ENCODE measurements at regions not wholly inside any gene's neighbourhood (a gene's known extent, or its start where the extent isn't known, plus 50 kb on each side); places are given as distances from the start of the nearest gene placed in this dataset.
"Not testable (repeated sequence)": the region's sequence is repeated elsewhere in the genome, so short reads cannot be mapped to it uniquely, and the experiment has no call there.

DNA sequence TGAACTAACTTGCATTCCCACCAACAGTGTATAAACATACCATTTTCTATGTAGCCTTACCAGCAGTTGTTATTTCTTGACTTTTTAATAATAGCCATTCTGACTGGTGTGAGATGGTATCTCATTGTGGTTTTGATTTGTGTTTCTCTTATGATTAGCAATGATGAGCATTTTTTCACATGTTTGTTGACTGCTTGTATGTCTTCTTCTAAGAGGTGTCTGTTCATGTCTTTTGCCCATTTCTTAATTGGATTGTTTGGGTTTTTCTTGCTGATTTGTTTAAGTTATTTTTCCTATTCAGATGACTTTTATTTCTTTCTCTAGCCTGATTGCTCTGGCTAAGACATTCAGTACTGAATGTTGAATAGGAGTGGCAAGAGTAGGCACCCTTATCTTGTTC is 230.3 kb downstream of the DAD1 start:
- H3K4me3 ChIP-seq (ENCODE audit: control extremely low read depth in 1 of 5, extremely low read depth in 1 of 5, insufficient read depth in 1 of 5, low read depth in 2 of 5, low read length in 4 of 5): no peak overlapping the region
- no peak overlapping the region for H3K4me3 Mint-ChIP-seq
- peaks cover 30% of the 10 kb centered on the region for H3K27me3 Mint-ChIP-seq
- no peak overlapping the region for H3K27ac ChIP-seq (ENCODE audit: low read length in 2 of 2)
- POLR2A ChIA-PET: no interaction called here
- no peak overlapping the region for H3K27ac Mint-ChIP-seq
- TF ChIP-seq, protein P1, sequence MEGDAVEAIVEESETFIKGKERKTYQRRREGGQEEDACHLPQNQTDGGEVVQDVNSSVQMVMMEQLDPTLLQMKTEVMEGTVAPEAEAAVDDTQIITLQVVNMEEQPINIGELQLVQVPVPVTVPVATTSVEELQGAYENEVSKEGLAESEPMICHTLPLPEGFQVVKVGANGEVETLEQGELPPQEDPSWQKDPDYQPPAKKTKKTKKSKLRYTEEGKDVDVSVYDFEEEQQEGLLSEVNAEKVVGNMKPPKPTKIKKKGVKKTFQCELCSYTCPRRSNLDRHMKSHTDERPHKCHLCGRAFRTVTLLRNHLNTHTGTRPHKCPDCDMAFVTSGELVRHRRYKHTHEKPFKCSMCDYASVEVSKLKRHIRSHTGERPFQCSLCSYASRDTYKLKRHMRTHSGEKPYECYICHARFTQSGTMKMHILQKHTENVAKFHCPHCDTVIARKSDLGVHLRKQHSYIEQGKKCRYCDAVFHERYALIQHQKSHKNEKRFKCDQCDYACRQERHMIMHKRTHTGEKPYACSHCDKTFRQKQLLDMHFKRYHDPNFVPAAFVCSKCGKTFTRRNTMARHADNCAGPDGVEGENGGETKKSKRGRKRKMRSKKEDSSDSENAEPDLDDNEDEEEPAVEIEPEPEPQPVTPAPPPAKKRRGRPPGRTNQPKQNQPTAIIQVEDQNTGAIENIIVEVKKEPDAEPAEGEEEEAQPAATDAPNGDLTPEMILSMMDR (IDR thresholded peaks at IDR 0.05): no peak
- TF ChIP-seq EZH2 (IDR thresholded peaks at IDR 0.05; ENCODE audit: borderline replicate concordance, insufficient read depth, low read depth, low read length, poor library complexity, severe bottlenecking): no peak
- ATAC-seq (ENCODE audit: low read depth) (no peak), DNase-seq (no peak)
- H3K36me3 ChIP-seq (replicated peaks in 1 of 2; ENCODE audit: control extremely low read depth in 1 of 2, control insufficient read depth in 1 of 2, extremely low read depth in 1 of 2, insufficient read depth in 2 of 2, low read length in 1 of 2): no peaks in the 10 kb centered on the region
- H3K9ac ChIP-seq (ENCODE audit: low read length): no peak overlapping the region
- H3K79me2 ChIP-seq (ENCODE audit: control insufficient read depth, insufficient read depth, low read length): no peaks in the 10 kb centered on the region
- no peaks in the 10 kb centered on the region for H4K20me1 ChIP-seq (ENCODE audit: control insufficient read depth, insufficient read depth, low read length, poor library complexity, severe bottlenecking)
- H2AFZ ChIP-seq (ENCODE audit: insufficient read depth, low read depth, low read length, poor library complexity, severe bottlenecking): no peak overlapping the region
- no peak overlapping the region for H3K4me2 ChIP-seq (replicated peaks; ENCODE audit: low read depth, low read length, poor library complexity, severe bottlenecking)
- H3K4me1 ChIP-seq (ENCODE audit: control insufficient read depth in 2 of 2, insufficient read depth in 2 of 2, low read length in 2 of 2): no peaks in the 10 kb centered on the region
- intact Hi-C loops (cut with micrococcal nuclease): no loop called here
- H3K27me3 ChIP-seq (replicated peaks in 1 of 4; ENCODE audit: control extremely low read depth in 1 of 4, control insufficient read depth in 3 of 4, insufficient read depth in 4 of 4, low read length in 3 of 4): peaks cover 0 to 15% (median 8%) of the 10 kb centered on the region in 4 experiments
- no peaks in the 10 kb centered on the region for H3K4me1 Mint-ChIP-seq
- H3K9me3 ChIP-seq (ENCODE audit: control extremely low read depth in 1 of 3, control insufficient read depth in 2 of 3, insufficient read depth in 1 of 3, low read length in 2 of 3): peaks cover 0 to 9% (median 3%) of the 10 kb centered on the region in 3 donors
- peaks cover 2% of the 10 kb centered on the region for H3K9me3 Mint-ChIP-seq (ENCODE audit: insufficient read depth)
- CTCF ChIA-PET: interaction anchor here (1.2 kb wide), 2 partner anchors 17 to 495 kb away, joined by 3 read pairs; no protein-coding TSS in a partner anchor

DNA sequence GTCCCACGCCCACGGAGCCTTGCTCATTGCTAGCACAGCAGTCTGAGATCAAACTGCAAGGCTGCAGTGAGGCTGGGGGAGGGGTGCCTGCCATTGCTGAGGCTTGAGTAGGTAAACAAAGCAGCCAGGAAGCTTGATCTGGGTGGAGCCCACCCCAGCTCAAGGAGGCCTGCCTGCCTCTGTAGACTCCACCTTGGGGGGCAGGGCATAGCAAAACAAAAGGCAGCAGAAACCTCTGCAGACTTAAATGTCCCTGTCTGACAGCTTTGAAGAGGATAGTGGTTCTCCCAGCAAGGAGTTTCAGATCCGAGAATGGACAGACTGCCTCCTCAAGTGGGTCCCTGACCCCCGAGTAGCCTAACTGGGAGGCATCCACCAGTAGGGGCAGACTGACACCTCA is 239.7 kb downstream of the DAD1 start:
- ATAC-seq (ENCODE audit: low read depth); DNase-seq; intact Hi-C loops (cut with micrococcal nuclease); H3K36me3 ChIP-seq (replicated peaks in 1 of 2; ENCODE audit: control extremely low read depth in 1 of 2, control insufficient read depth in 1 of 2, extremely low read depth in 1 of 2, insufficient read depth in 2 of 2, low read length in 1 of 2); H3K4me3 Mint-ChIP-seq; H3K4me3 ChIP-seq (ENCODE audit: control extremely low read depth in 1 of 5, extremely low read depth in 1 of 5, insufficient read depth in 1 of 5, low read depth in 2 of 5, low read length in 4 of 5); H3K9me3 Mint-ChIP-seq (ENCODE audit: insufficient read depth); H3K9ac ChIP-seq (ENCODE audit: low read length); H3K4me1 ChIP-seq (ENCODE audit: control insufficient read depth in 2 of 2, insufficient read depth in 2 of 2, low read length in 2 of 2); H3K27ac ChIP-seq (ENCODE audit: low read length in 2 of 2); H3K27ac Mint-ChIP-seq; H3K79me2 ChIP-seq (ENCODE audit: control insufficient read depth, insufficient read depth, low read length); H3K4me1 Mint-ChIP-seq; H3K4me2 ChIP-seq (replicated peaks; ENCODE audit: low read depth, low read length, poor library complexity, severe bottlenecking); H4K20me1 ChIP-seq (ENCODE audit: control insufficient read depth, insufficient read depth, low read length, poor library complexity, severe bottlenecking); POLR2A ChIA-PET; H2AFZ ChIP-seq (ENCODE audit: insufficient read depth, low read depth, low read length, poor library complexity, severe bottlenecking): not testable (repeated sequence)
- peaks cover 3 to 11% (median 6%) of the 10 kb centered on the region in 3 donors for H3K9me3 ChIP-seq (ENCODE audit: control extremely low read depth in 1 of 3, control insufficient read depth in 2 of 3, insufficient read depth in 1 of 3, low read length in 2 of 3)
- H3K27me3 ChIP-seq (replicated peaks in 1 of 4; ENCODE audit: control extremely low read depth in 1 of 4, control insufficient read depth in 3 of 4, insufficient read depth in 4 of 4, low read length in 3 of 4): peaks cover 0 to 18% (median 9%) of the 10 kb centered on the region in 4 experiments
- peaks cover 46% of the 10 kb centered on the region for H3K27me3 Mint-ChIP-seq
- CTCF ChIA-PET: interaction anchor here (1.4 kb wide), 1 partner anchor 26 kb away, joined by 4 read pairs; no protein-coding TSS in a partner anchor
- WGBS (ENCODE audit: insufficient coverage): 94% methylated on average over 4 of the region's 4 CpGs
